Sigmoid colon (tissue), 6 donors: ENCODE measurements at regions not wholly inside any gene's neighbourhood (a gene's known extent, or its start where the extent isn't known, plus 50 kb on each side); places are given as distances from the start of the nearest gene placed in this dataset.
"Not testable (repeated sequence)": the region's sequence is repeated elsewhere in the genome, so short reads cannot be mapped to it uniquely, and the experiment has no call there.

Experiments used
- DNase-seq: peaks from one replicate; pipeline ENCODE4 v3.0.0-alpha.2; 2019
- H3K27ac ChIP-seq, 4 donors: fragments of 200-600 bp; sonication (generic); one replicate each; pipeline ENCODE4 v1.5.1; 2016 to 2019; ENCODE audit warnings: mild to moderate bottlenecking in 1 of 4
- H3K27me3 ChIP-seq, 3 donors: fragments of 200-600 bp; sonication (generic); one replicate each; pipeline ENCODE4 v1.5.1; 2019; ENCODE audit warnings: mild to moderate bottlenecking in 1 of 3
- H3K36me3 ChIP-seq, 4 donors: fragments of 200-600 bp; sonication (generic); one replicate each; pipeline ENCODE4 v1.5.1; 2016 to 2019
- H3K4me1 ChIP-seq, 4 donors: fragments of 200-600 bp; sonication (generic); one replicate each; pipeline ENCODE4 v1.5.1; 2017 to 2019
- H3K4me3 ChIP-seq, 4 donors: fragments of 200-600 bp; sonication (generic); one replicate each; pipeline ENCODE4 v1.5.1; 2017 to 2019; ENCODE audit warnings: mild to moderate bottlenecking in 2 of 4, moderate library complexity in 1 of 4
- H3K9me3 ChIP-seq, 4 donors: fragments of 200-600 bp in 3 of 4; sonication (generic) in 3 of 4; one replicate each; pipeline versions ENCODE4 v1.5.1 to v1.6.1; 2013 to 2019
- CTCF ChIP-seq, 4 experiments: fragments of 450-650 bp in 3 of 4; fragments of 200-600 bp in 1 of 4; IDR thresholded peaks; one replicate each; pipeline ENCODE4 v1.5.1; 2016 to 2019; ENCODE audit warnings: antibody characterized with exemption in 4 of 4, mild to moderate bottlenecking in 3 of 4, moderate library complexity in 2 of 4
- EP300 ChIP-seq, 4 donors: sonication (generic); formaldehyde crosslinking; IDR thresholded peaks; one replicate each; pipeline ENCODE4 v1.6.1; 2017; ENCODE audit warnings: antibody characterized with exemption in 4 of 4
- POLR2A ChIP-seq, 2 donors: fragments of 450-650 bp; IDR thresholded peaks; one replicate each; pipeline ENCODE4 v1.6.1; 2016; ENCODE audit warnings: antibody characterized with exemption in 2 of 2, mild to moderate bottlenecking in 2 of 2, moderate library complexity in 2 of 2
- POLR2AphosphoS5 ChIP-seq, 4 donors: sonication (generic); formaldehyde crosslinking; IDR thresholded peaks; one replicate each; pipeline ENCODE4 v1.6.1; 2017; ENCODE audit warnings: antibody characterized with exemption in 4 of 4
- WGBS, 2 donors: extraction: QIAGEN DNeasy Blood & Tissue Kit; methylation state at CpG; one replicate each; pipeline ENCODE4 v1.1.7; 2013; 5-methylcytosine and 5-hydroxymethylcytosine counted together
- intact Hi-C: fragments of 100-400 bp; cut with DNase I; formaldehyde crosslinking; loops from one replicate; pipeline ENCODE4 v1.15.1; 2023
- donor health status: healthy with polysubstance abuse.
- donor health status: healthy.

DNA sequence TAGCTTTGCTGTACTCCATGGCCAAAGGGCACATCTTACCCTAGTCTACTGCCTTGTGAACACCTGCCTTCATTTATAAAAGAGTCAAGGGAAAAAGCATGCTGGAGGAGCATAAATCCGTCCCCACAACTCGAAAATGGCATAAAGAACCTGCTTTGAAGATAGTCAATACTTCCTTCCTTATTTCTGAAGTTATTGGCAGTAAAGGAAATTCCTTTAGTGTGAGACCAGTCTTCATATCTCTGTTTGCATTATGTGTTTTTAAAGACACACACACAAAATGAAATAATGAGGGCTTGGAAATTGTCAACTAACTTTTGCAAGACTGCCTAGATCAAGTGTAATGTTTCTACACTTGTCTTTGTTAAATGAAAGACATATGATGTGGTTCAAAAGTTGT, 408.4 kb downstream of the SPRY2 start:
- no peak overlapping the region for H3K27ac ChIP-seq
- H3K4me1 ChIP-seq: peaks cover 0 to 16% (median 12%) of the 10 kb centered on the region in 4 donors
- H3K36me3 ChIP-seq: no peaks in the 10 kb centered on the region
- DNase-seq: no peak
- no peak for TF ChIP-seq EP300 (IDR thresholded peaks at IDR 0.05)
- no peak for TF ChIP-seq POLR2AphosphoS5 (IDR thresholded peaks at IDR 0.05)
- TF ChIP-seq CTCF (IDR thresholded peaks at IDR 0.05): no peak
- TF ChIP-seq POLR2A (IDR thresholded peaks at IDR 0.05): no peak
- no peaks in the 10 kb centered on the region for H3K27me3 ChIP-seq
- no peak overlapping the region for H3K4me3 ChIP-seq
- intact Hi-C loops: no loop called here
- 19 to 37% methylated on average over 2 of the region's 2 CpGs for whole genome bisulfite sequencing, 2 donors
- H3K9me3 ChIP-seq: no peaks in the 10 kb centered on the region

DNA sequence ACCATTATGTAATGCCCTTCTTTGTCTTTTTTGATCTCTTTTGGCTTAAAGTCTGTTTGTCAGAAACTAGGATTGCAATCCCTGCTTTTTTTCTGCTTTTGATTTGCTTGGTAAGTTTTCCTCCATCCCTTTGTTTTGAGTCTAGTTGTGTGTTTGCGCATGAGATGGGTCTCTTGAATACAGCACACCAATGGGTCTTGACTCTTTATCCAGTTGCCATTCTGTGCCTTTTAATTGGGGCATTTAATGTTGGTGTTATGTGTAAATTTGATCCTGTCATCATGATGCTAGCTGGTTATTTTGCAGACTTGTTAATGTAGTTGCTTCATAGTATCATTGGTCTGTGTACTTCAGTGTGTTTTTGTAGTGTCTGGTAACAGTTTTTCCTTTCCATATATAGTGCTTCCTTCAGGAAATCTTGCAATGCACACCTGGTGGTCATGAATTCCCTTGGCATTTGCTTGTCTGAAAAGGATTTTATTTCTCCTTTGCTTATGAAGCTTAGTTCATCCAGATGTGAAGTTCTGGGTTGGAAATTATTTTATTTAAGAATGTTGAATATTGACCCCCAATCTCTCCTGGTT, 416.9 kb downstream of the SPRY2 start:
- H3K4me1 ChIP-seq, H3K36me3 ChIP-seq, H3K9me3 ChIP-seq, H3K27me3 ChIP-seq, intact Hi-C loops, DNase-seq, H3K4me3 ChIP-seq, H3K27ac ChIP-seq: not testable (repeated sequence)
- WGBS, 2 donors: 96 to 99% methylated on average over 1 of the region's 1 CpG

DNA sequence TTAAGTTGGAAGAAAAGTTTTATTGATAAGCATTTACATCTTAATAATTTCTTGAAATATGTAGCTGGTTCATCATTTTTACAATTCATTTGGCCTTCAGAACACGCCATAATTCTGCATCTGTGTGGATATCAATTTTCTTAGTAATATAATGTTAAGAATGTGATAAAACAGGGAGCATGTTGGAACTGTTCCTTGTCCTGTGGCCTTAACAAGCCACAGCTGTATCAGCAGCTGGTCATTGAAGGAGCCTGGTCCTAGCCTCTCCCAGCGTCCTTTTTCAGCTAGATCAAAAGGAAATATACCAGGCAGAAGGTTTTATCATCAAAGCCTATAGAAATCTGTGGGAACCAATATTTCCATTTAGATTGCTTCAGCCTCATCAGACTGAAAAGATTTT, 421.8 kb downstream of the SPRY2 start:
- DNase-seq: no peak
- Histone ChIP-seq H3K27ac (no peak overlapping the region), H3K9me3 (no peaks in the 10 kb centered on the region), H3K4me3 (no peak overlapping the region), H3K36me3 (no peaks in the 10 kb centered on the region), H3K4me1 (no peaks in the 10 kb centered on the region), H3K27me3 (no peaks in the 10 kb centered on the region)
- intact Hi-C loops: no loop called here
- TF ChIP-seq POLR2AphosphoS5 (IDR thresholded peaks at IDR 0.05): no peak
- no peak for TF ChIP-seq POLR2A (IDR thresholded peaks at IDR 0.05)
- no peak for TF ChIP-seq CTCF (IDR thresholded peaks at IDR 0.05)
- WGBS, 2 donors: 66 to 72% methylated on average over 2 of the region's 2 CpGs

- 65 to 78% methylated on average over 3 of the region's 3 CpGs for WGBS, 2 donors
- DNase-seq: no peak
- no peaks in the 10 kb centered on the region for H3K4me1 ChIP-seq
- H3K27me3 ChIP-seq: no peaks in the 10 kb centered on the region
- intact Hi-C loops: no loop called here
- no peak for TF ChIP-seq EP300 (IDR thresholded peaks at IDR 0.05)
- TF ChIP-seq POLR2A (IDR thresholded peaks at IDR 0.05): no peak
- TF ChIP-seq CTCF (IDR thresholded peaks at IDR 0.05): no peak
- no peak for TF ChIP-seq POLR2AphosphoS5 (IDR thresholded peaks at IDR 0.05)
- no peaks in the 10 kb centered on the region for H3K9me3 ChIP-seq
- no peak overlapping the region for H3K4me3 ChIP-seq
- H3K36me3 ChIP-seq: no peaks in the 10 kb centered on the region
- no peak overlapping the region for H3K27ac ChIP-seq
Observed at GRCh38 chr13:79918620-79919019, 422.3 kb downstream of the SPRY2 start.

GRCh38 chr13:79917628-79918027, 423.3 kb downstream of the SPRY2 start:
- TF ChIP-seq POLR2A (IDR thresholded peaks at IDR 0.05) (no peak), CTCF (IDR thresholded peaks at IDR 0.05) (no peak), POLR2AphosphoS5 (IDR thresholded peaks at IDR 0.05) (no peak), EP300 (IDR thresholded peaks at IDR 0.05) (no peak)
- Histone ChIP-seq H3K9me3 (no peaks in the 10 kb centered on the region), H3K4me1 (no peaks in the 10 kb centered on the region), H3K4me3 (no peak overlapping the region), H3K36me3 (no peaks in the 10 kb centered on the region), H3K27ac (no peak overlapping the region), H3K27me3 (no peaks in the 10 kb centered on the region)
- WGBS, 2 donors: 95 to 98% methylated on average over 3 of the region's 3 CpGs
- DNase-seq: no peak
- intact Hi-C loops: no loop called here
